Ureter (tissue), 1 donor: ENCODE measurements at regions not wholly inside any gene's neighbourhood (a gene's known extent, or its start where the extent isn't known, plus 50 kb on each side); places are given as distances from the start of the nearest gene placed in this dataset.
"Not testable (repeated sequence)": the region's sequence is repeated elsewhere in the genome, so short reads cannot be mapped to it uniquely, and the experiment has no call there.

Experiments used
- DNase-seq: peaks from one replicate; pipeline ENCODE4 v3.0.0-alpha.2; 2020; ENCODE audit warnings: low spot score
- donor health status: DM: yes; HTN: yes; CAD: no.

GRCh38 chr10:3380406-3381050 lies 207.9 kb upstream of the PITRM1 start:
- DNase-seq = no peak

DNA sequence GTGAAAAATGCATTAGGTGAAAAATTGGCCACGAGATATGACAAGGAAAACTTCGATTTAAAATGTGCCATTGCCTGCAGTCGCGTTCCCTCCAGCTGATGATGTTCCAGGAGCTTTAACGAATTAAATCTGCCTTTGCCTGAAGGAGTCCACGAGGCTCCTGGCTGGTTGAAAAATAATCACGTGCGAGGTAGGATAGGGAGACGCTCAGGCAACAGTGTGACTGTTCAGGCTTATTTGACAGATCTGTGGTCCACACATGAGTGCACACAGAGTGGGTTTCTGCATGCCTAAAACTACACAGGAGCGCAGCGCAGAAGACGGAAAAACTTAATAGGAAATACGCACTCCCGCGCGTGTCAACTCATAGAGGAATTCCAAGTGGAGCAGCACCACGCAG lies 204.0 kb upstream of the PITRM1 start:
- DNase-seq = peak; percentile 18

GRCh38 chr10:3375505-3375904 lies 202.9 kb upstream of the PITRM1 start:
- peak; percentile 27 for DNase-seq

DNA sequence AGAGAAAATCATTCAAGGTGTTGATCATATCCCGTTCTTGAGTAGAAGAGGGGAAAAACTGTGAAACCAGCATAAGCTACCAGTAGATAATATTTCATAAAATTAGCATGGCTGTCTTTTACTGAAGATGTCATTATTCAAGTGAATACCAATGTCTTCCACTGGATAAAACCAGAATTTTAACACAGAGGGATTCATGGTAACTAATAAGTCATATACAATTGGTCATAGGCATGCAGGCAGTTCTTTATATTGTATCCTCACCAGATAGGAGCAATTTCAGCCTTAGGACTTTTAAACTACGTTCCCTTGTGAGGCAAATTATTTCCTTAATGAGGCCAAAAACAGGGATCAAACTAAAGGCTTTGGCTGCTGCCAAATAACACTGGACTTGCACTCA lies 202.3 kb upstream of the PITRM1 start:
- peak; percentile 9 for DNase-seq

DNA sequence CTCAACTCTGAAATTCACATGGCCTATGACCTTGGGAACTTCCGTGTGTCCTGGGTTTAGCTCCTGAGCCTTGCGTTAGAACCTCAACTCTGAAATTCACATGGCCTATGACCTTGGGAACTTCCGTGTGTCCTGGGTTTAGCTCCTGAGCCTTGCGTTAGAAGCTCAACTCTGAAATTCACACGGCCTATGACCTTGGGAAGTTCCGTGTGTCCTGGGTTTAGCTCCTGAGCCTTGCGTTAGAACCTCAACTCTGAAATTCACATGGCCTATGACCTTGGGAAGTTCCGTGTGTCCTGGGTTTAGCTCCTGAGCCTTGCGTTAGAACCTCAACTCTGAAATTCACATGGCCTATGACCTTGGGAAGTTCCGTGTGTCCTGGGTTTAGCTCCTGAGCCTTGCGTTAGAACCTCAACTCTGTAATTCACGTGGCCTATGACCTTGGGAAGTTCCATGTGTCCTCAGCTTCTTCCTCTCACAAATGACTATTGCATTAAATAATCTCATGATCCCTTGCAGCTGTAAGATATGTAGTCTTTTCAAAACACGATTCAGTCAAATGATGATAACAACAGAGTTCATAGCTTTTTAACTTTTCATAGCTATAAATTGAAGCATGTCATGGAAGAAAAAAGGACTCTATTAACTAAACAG lies 200.9 kb upstream of the PITRM1 start:
- DNase-seq = not testable (repeated sequence)

- peak; percentile 65 for DNase-seq
Observed at GRCh38 chr10:3372281-3372680, 199.7 kb upstream of the PITRM1 start.

DNA sequence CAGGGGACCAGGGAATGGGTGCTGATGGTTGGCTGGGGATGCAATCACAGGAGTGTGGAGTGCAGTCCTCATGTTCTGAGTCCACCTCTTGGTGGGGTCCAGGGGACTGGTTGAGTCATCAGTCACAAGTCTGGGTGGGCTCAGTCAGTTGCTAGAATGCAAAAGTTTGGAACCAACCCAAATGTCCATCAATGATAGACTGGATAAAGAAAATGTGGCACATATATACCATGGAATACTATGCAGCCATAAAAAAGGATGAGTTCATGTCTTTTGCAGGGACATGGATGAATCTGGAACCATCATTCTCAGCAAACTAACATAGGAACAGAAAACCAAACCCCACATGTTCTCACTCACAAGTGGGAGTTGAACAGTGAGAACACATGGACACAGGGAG lies 199.0 kb upstream of the PITRM1 start:
- not testable (repeated sequence) for DNase-seq

- no peak for DNase-seq
Observed at GRCh38 chr10:3366735-3367405, 194.3 kb upstream of the PITRM1 start.

DNA sequence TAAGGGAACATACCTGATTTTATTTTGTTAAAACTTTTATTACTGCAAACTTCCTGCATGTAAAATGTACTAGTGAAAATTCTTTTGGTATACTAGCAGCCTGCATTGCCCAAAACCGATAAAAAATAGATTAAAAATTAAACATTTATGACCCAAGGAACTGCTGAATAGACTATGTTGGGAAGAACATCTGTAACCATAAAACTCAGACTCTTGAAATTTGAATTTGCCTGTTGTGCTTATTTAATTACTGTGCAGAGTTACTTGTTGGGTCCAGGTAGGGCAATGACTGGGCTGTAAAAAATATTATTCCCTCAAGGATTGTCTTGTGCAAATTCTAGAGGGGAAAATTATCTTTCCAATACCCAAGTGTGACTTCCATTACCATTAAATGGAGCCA lies 193.5 kb upstream of the PITRM1 start:
- no peak for DNase-seq

DNA sequence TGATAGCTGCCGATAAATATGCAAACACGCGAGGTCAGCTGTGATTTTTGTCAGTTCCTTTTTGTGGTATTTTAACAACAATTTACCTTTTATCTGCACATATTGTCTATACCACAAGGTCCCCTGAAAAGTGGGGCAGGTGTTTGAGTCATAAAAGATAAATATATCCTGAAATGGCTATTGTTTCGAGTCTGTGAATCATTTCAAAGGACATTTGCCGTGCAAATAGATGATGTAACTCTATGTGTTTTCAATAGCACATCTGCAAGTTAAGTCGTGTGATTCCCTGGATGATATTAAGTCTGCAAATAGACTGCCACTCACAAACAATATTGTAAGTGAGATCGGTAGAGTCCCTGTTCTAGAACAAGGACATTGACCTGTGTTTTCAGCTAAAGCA lies 193.0 kb upstream of the PITRM1 start:
- DNase-seq = peak; percentile 9

- DNase-seq = peak; percentile 34
Observed at GRCh38 chr10:3364768-3365480, 192.3 kb upstream of the PITRM1 start.

DNA sequence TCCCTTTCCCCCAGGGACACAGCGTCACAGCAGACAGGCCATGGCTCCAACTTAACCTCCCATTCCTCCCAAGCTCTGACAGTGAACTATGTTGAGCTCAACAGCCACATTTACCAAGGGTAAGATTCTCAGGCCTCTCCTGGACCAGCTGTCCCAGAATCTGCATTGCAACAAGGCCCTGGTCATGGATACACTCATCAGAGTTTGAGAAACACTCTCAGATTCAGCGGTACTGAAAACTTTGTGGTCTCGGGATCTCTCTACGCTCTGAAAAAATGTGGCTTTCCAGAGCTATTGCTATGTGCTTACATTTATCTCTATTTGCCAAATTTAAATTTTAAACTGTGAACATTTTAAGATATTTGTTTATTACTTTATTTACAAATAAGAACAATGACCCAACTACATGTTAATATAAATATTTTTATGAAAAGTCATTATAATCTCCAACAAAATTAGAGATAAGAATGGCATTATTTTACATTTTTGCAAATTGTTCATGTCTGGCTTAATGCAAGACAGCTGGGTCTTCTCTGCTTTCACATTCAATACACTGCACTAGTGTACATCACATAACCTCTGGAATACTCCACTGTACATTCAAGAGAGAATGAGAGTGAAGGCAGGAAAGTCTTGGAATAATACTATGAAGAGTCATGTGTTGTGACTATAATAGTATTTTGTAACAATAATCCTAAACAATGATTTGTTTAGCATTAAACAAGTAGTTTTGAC lies 190.9 kb upstream of the PITRM1 start:
- no peak for DNase-seq

DNA sequence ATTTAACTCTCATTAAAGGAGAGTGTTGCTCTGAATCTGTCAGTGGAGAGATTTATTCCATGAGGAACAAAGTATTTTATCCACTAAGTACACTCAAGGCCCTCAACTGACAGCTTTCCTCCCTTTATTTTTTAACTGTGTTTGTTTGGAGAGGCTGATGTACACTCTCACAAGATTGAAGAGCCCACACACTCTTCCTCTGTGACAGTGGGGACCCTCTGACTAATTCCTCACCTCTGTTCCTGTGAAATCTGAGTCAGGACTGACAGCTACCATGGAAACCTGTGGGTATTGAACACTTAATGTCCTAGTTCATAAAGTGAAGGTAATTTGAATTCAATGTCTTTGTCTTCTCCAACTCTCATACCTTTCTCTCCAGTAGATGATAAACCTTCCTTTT lies 189.8 kb upstream of the PITRM1 start:
- no peak for DNase-seq

GRCh38 chr10:3361640-3362039 lies 189.1 kb upstream of the PITRM1 start:
- DNase-seq = no peak

DNA sequence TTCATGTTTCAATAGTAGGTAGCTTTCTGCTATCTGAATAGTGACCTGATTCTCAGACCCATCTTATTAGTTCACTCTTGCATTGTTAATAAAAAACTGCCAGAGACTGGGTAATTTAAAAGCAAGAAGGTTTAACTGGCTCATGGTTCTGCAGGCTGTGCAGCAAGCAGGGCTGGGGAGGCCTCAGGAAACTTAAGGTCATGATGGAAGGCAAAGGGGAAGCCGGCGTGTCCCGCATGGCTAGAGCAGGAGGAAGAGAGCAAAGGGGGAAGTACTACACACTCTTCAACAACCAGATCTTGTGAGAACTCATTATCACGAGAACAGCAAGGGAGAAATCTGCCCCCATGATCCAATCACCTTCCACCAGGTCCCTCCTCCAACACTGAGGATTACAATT lies 185.2 kb upstream of the PITRM1 start:
- peak; percentile 29 for DNase-seq

DNA sequence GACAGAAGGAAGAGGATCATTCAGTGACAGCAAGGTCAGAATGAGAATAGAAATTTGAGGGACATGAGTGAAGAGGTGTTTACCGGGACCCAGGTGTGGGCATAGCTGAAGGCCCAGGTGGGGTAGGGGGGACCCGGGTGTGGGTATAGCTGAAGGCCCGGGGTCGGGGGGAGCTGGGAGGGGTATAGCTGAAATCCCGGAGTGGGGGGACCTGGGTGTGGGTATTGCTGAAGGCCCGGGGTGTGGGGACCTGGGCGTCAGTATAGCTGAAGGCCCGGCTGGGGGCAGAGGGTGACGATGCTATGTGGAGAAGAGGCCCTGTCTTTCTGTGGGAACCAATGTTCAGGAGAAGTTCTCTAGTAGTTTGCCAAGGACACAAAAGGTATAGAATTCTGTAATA lies 183.0 kb upstream of the PITRM1 start:
- no peak for DNase-seq

DNA sequence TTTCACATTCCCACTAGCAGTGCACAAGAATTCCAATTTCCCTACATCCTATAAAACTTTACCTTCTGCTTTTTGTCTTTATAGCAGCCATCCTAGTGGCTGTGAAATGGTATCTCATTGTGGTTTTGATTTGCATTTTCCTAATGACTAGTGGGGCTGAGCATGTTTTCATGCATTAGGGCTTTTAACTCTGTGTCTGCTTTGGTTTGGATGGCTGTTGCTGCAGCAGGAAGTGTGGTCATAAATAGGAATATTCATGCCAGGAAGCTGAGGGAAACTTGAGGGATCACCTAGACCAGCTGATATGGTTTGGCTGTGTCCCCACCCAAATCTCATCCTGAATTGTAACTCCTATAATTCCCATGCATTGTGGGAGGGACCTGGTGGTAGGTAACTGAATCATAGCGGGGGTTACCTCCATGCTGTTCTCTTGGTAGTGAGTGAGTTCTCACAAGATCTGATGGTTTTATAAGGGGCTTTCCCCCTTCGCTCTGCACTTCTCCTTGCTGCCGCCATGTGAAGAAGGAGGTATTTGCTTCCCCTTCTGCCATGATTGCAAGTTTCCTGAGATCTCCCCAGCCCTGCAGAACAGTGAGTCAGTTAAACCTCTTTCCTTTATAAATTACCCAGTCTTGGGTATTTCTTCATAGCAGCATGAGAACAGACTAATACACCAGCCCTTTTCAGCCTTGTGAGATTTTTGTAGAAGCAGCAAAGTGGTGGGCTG lies 181.8 kb upstream of the PITRM1 start:
- DNase-seq = no peak

DNA sequence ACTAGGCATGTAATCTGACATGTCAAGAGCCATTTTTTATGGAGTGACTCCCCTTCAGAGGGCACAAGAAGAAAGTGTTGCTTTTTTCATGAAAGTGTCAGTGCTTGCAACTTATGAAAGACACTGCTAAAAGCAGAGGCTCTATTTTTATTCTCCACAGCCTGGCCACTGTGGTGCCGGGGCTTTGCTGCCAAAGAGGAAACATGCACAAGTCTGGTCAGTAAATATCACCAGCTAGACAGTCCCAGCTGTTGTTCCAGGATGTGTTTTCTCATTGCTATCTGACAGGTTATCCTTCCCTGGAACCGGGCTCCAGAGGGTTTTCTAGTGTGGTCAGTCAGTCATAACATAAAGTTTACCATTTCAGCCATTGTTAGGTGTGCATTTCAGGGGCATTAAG lies 180.7 kb upstream of the PITRM1 start:
- no peak for DNase-seq

DNA sequence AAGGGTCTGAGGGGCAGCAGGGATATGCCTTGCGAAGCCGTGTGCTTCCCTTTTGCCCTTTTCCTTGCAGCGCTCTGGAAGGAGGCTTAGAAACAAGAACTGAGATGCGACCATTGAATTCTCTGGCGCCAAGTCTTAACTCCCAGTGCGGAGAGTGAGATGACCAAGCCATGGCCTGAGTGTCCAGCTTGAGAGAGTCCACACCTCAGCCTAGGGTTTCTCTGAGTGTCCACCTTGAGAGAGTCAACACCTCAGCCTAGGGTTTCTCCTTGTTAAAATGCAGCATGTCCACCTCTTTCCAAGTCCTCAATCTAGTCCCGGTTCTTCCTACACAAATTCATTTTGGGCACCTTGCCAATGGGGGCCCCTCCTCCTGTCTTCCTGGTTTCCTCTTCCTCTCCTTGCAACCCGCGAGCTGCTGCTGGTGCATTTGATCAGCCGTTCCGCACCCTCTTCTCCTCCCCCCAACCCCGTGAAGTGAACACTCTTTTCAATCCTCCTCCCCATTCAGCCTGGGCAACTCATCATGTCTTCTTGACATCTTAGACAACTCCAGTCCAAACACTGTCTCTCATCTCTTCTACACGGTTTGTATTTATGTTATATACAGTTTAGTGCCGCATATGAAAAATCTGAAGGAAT lies 178.2 kb upstream of the PITRM1 start:
- DNase-seq = peak; percentile 15

DNA sequence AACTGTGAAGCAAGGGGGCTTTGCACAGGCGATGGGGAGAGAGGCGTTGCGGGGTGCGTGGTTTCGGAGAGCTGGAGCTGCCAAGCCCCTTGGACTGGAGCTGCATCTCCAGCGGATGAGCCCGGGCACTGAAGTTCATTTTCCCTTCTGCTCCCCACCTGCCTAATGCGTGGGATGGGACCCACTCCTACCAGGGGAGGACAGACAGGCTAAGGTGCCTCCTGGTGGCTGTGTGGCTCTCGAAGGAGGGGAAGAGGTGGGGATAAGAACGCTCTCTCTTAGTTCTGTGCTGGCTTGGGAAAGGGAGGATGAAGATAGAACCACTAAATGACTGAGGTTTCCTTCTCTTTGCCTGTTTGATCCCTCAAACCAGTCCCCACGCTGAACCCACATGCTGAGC lies 177.6 kb upstream of the PITRM1 start:
- peak; percentile 19 for DNase-seq

GRCh38 chr10:3348564-3348963 lies 176.0 kb upstream of the PITRM1 start:
- no peak for DNase-seq
